ENCODE measurements at regions not wholly inside any gene's neighbourhood (a gene's known extent, or its start where the extent isn't known, plus 50 kb on each side); places are given as distances from the start of the nearest gene placed in this dataset.

DNA sequence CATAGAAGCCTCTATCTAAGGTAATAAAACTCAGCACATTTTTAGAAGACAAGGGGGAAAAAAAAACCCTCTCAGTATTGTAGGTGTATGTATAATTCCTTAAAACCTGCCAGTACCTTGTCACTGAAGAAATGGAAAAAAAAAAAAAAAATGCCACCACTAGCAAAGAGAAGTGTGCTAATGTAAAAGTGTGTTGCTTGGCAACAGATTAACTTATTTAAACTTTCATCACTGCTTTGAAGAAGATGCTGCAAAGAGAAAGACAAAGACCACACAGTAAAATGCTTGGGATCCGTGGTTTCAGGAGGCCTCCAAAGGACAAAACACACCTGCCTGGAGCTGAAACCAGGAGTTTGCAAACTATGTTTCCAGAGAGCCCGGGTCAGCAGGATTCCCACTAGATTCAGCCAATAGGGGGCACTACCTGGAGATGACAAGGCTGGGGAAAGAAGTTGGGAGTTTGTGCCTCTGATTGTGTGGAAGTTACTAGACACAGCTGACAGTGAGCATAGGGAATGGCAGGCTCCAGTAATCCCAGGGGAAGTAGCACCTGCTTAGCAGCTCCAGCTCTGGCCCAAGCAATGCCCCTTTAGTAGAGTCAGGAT lies 169.1 kb upstream of the TRIB2 start:
- H3K36me3 ChIP-seq (ENCODE audit: control insufficient read depth, insufficient read depth, low read length), result no peaks in the 10 kb centered on the region
- WGBS (ENCODE audit: insufficient coverage, insufficient read length), result no CpG with 5 or more reads among the region's 2 CpGs
- H3K27me3 ChIP-seq (ENCODE audit: control insufficient read depth, insufficient read depth, low read length), result no peaks in the 10 kb centered on the region
- H3K4me3 ChIP-seq (ENCODE audit: low read length), result no peak overlapping the region
- H3K9me3 ChIP-seq (ENCODE audit: control insufficient read depth, insufficient read depth, low read length), result no peaks in the 10 kb centered on the region
- H3K4me1 ChIP-seq (ENCODE audit: control insufficient read depth, insufficient read depth, low read length), result no peaks in the 10 kb centered on the region
- no peak overlapping the region for H3K27ac ChIP-seq (ENCODE audit: low read length)
- DNase-seq (ENCODE audit: low read depth, low spot score), result no peak

- Histone ChIP-seq H3K9me3 (ENCODE audit: control insufficient read depth, insufficient read depth, low read length) (no peaks in the 10 kb centered on the region), H3K36me3 (ENCODE audit: control insufficient read depth, insufficient read depth, low read length) (no peaks in the 10 kb centered on the region), H3K27ac (ENCODE audit: low read length) (no peak overlapping the region), H3K4me3 (ENCODE audit: low read length) (no peak overlapping the region), H3K4me1 (ENCODE audit: control insufficient read depth, insufficient read depth, low read length) (no peaks in the 10 kb centered on the region), H3K27me3 (ENCODE audit: control insufficient read depth, insufficient read depth, low read length) (no peaks in the 10 kb centered on the region)
- no peak for DNase-seq (ENCODE audit: low read depth, low spot score)
- no CpG with 5 or more reads among the region's 4 CpGs for WGBS (ENCODE audit: insufficient coverage, insufficient read length)
Measured at GRCh38 chr2:12548906-12549305, 167.8 kb upstream of the TRIB2 start.

- Histone ChIP-seq H3K27ac (ENCODE audit: low read length) (no peak overlapping the region), H3K27me3 (ENCODE audit: control insufficient read depth, insufficient read depth, low read length) (no peaks in the 10 kb centered on the region), H3K4me1 (ENCODE audit: control insufficient read depth, insufficient read depth, low read length) (0 out of 2 replicates have a peak, but pooled peaks cover 1% of the 10 kb centered on the region), H3K9me3 (ENCODE audit: control insufficient read depth, insufficient read depth, low read length) (no peaks in the 10 kb centered on the region), H3K4me3 (ENCODE audit: low read length) (no peak overlapping the region), H3K36me3 (ENCODE audit: control insufficient read depth, insufficient read depth, low read length) (no peaks in the 10 kb centered on the region)
- WGBS (ENCODE audit: insufficient coverage, insufficient read length), result no CpG with 5 or more reads among the region's 2 CpGs
- DNase-seq (ENCODE audit: low read depth, low spot score), result no peak
Measured at GRCh38 chr2:12549641-12550040, 167.1 kb upstream of the TRIB2 start.

GRCh38 chr2:12552092-12552491 lies 164.6 kb upstream of the TRIB2 start:
- no peaks in the 10 kb centered on the region for H3K9me3 ChIP-seq (ENCODE audit: control insufficient read depth, insufficient read depth, low read length)
- H3K4me1 ChIP-seq (ENCODE audit: control insufficient read depth, insufficient read depth, low read length), result 0 out of 2 replicates have a peak, but pooled peaks cover 1% of the 10 kb centered on the region
- no peaks in the 10 kb centered on the region for H3K27me3 ChIP-seq (ENCODE audit: control insufficient read depth, insufficient read depth, low read length)
- WGBS (ENCODE audit: insufficient coverage, insufficient read length), result no CpG with 5 or more reads among the region's 7 CpGs
- no peak overlapping the region for H3K4me3 ChIP-seq (ENCODE audit: low read length)
- no peak for DNase-seq (ENCODE audit: low read depth, low spot score)
- H3K27ac ChIP-seq (ENCODE audit: low read length), result no peak overlapping the region
- H3K36me3 ChIP-seq (ENCODE audit: control insufficient read depth, insufficient read depth, low read length), result no peaks in the 10 kb centered on the region

GRCh38 chr2:12554224-12555011 lies 162.3 kb upstream of the TRIB2 start:
- 0 out of 2 replicates have a peak, but pooled peaks cover 1% of the 10 kb centered on the region for H3K4me1 ChIP-seq (ENCODE audit: control insufficient read depth, insufficient read depth, low read length)
- H3K27me3 ChIP-seq (ENCODE audit: control insufficient read depth, insufficient read depth, low read length), result no peaks in the 10 kb centered on the region
- no peaks in the 10 kb centered on the region for H3K36me3 ChIP-seq (ENCODE audit: control insufficient read depth, insufficient read depth, low read length)
- no peaks in the 10 kb centered on the region for H3K9me3 ChIP-seq (ENCODE audit: control insufficient read depth, insufficient read depth, low read length)
- no peak overlapping the region for H3K4me3 ChIP-seq (ENCODE audit: low read length)
- no peak for DNase-seq (ENCODE audit: low read depth, low spot score)
- H3K27ac ChIP-seq (ENCODE audit: low read length), result no peak overlapping the region
- WGBS (ENCODE audit: insufficient coverage, insufficient read length), result no CpG with 5 or more reads among the region's 12 CpGs

- Histone ChIP-seq H3K27me3 (ENCODE audit: control insufficient read depth, insufficient read depth, low read length) (no peaks in the 10 kb centered on the region), H3K9me3 (ENCODE audit: control insufficient read depth, insufficient read depth, low read length) (no peaks in the 10 kb centered on the region), H3K36me3 (ENCODE audit: control insufficient read depth, insufficient read depth, low read length) (no peaks in the 10 kb centered on the region), H3K4me3 (ENCODE audit: low read length) (no peak overlapping the region), H3K4me1 (ENCODE audit: control insufficient read depth, insufficient read depth, low read length) (0 out of 2 replicates have a peak, but pooled peaks cover 1% of the 10 kb centered on the region), H3K27ac (ENCODE audit: low read length) (no peak overlapping the region)
- no CpG with 5 or more reads among the region's 2 CpGs for WGBS (ENCODE audit: insufficient coverage, insufficient read length)
- no peak for DNase-seq (ENCODE audit: low read depth, low spot score)
Measured at GRCh38 chr2:12555012-12555645, 161.6 kb upstream of the TRIB2 start.

- WGBS (ENCODE audit: insufficient coverage, insufficient read length), result no CpG with 5 or more reads among the region's 5 CpGs
- no peak for DNase-seq (ENCODE audit: low read depth, low spot score)
- Histone ChIP-seq H3K36me3 (ENCODE audit: control insufficient read depth, insufficient read depth, low read length) (no peaks in the 10 kb centered on the region), H3K27ac (ENCODE audit: low read length) (no peak overlapping the region), H3K27me3 (ENCODE audit: control insufficient read depth, insufficient read depth, low read length) (no peaks in the 10 kb centered on the region), H3K9me3 (ENCODE audit: control insufficient read depth, insufficient read depth, low read length) (no peaks in the 10 kb centered on the region), H3K4me1 (ENCODE audit: control insufficient read depth, insufficient read depth, low read length) (0 out of 2 replicates have a peak, but pooled peaks cover 1% of the 10 kb centered on the region), H3K4me3 (ENCODE audit: low read length) (no peak overlapping the region)
Measured at GRCh38 chr2:12556762-12557161, 160.0 kb upstream of the TRIB2 start.

GRCh38 chr2:12557688-12558087 lies 159.0 kb upstream of the TRIB2 start:
- H3K9me3 ChIP-seq (ENCODE audit: control insufficient read depth, insufficient read depth, low read length), result no peaks in the 10 kb centered on the region
- DNase-seq (ENCODE audit: low read depth, low spot score), result no peak
- no peaks in the 10 kb centered on the region for H3K36me3 ChIP-seq (ENCODE audit: control insufficient read depth, insufficient read depth, low read length)
- H3K27ac ChIP-seq (ENCODE audit: low read length), result no peak overlapping the region
- no peak overlapping the region for H3K4me3 ChIP-seq (ENCODE audit: low read length)
- no peaks in the 10 kb centered on the region for H3K27me3 ChIP-seq (ENCODE audit: control insufficient read depth, insufficient read depth, low read length)
- WGBS (ENCODE audit: insufficient coverage, insufficient read length), result no CpG with 5 or more reads among the region's 4 CpGs
- 0 out of 2 replicates have a peak, but pooled peaks cover 1% of the 10 kb centered on the region for H3K4me1 ChIP-seq (ENCODE audit: control insufficient read depth, insufficient read depth, low read length)

GRCh38 chr2:12558519-12558918 lies 158.2 kb upstream of the TRIB2 start:
- WGBS (ENCODE audit: insufficient coverage, insufficient read length), result no CpG with 5 or more reads among the region's 2 CpGs
- no peaks in the 10 kb centered on the region for H3K36me3 ChIP-seq (ENCODE audit: control insufficient read depth, insufficient read depth, low read length)
- no peak overlapping the region for H3K27ac ChIP-seq (ENCODE audit: low read length)
- no peaks in the 10 kb centered on the region for H3K27me3 ChIP-seq (ENCODE audit: control insufficient read depth, insufficient read depth, low read length)
- no peak for DNase-seq (ENCODE audit: low read depth, low spot score)
- no peak overlapping the region for H3K4me3 ChIP-seq (ENCODE audit: low read length)
- H3K4me1 ChIP-seq (ENCODE audit: control insufficient read depth, insufficient read depth, low read length), result 0 out of 2 replicates have a peak, but pooled peaks cover 1% of the 10 kb centered on the region
- H3K9me3 ChIP-seq (ENCODE audit: control insufficient read depth, insufficient read depth, low read length), result no peaks in the 10 kb centered on the region

DNA sequence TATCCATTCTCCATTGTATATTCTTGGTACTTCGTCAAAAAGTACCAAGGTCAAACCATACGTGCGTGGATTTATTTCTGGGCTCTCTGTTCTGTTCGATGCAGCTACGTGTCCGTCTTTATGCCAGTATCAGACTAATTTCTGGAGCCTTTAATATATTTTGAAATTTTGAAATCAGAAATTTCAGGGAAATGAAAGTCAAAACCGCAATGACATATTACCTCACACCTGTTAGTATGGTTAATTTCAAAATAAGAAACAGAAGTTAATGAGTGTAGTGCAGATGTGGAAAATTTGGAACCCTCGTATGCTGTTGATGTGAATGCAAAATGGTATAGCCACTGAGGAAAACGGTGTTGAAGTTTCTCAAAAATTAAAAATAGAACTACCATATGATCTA lies 156.1 kb upstream of the TRIB2 start:
- no peaks in the 10 kb centered on the region for H3K9me3 ChIP-seq (ENCODE audit: control insufficient read depth, insufficient read depth, low read length)
- H3K4me1 ChIP-seq (ENCODE audit: control insufficient read depth, insufficient read depth, low read length), result no peaks in the 10 kb centered on the region
- no peak overlapping the region for H3K27ac ChIP-seq (ENCODE audit: low read length)
- H3K36me3 ChIP-seq (ENCODE audit: control insufficient read depth, insufficient read depth, low read length), result no peaks in the 10 kb centered on the region
- DNase-seq (ENCODE audit: low read depth, low spot score), result no peak
- H3K27me3 ChIP-seq (ENCODE audit: control insufficient read depth, insufficient read depth, low read length), result no peaks in the 10 kb centered on the region
- no CpG with 5 or more reads among the region's 9 CpGs for WGBS (ENCODE audit: insufficient coverage, insufficient read length)
- H3K4me3 ChIP-seq (ENCODE audit: low read length), result no peak overlapping the region

Measured in iPS DF 6.9 (cell line).